CD4-positive, alpha-beta T cell (primary cell): ENCODE measurements at regions not wholly inside any gene's neighbourhood (a gene's known extent, or its start where the extent isn't known, plus 50 kb on each side); places are given as distances from the start of the nearest gene placed in this dataset.

Source experiments
- ATAC-seq: fragments of 200-7000 bp; cut with Tn5 transposase; one replicate; pipeline ENCODE4 v1.10.0; 2022; ENCODE audit warnings: mild to moderate bottlenecking; ENCODE audit not compliant: poor library complexity
- CTCF ChIA-PET: fragments of 350-600 bp; sonication (Branson Sonifier 250); formaldehyde crosslinking; loops from one replicate; lab custom pipeline; 2021; ENCODE audit warnings: antibody characterized with exemption, inconsistent platforms; lab: Charles Lee
- POLR2A ChIA-PET: fragments of 350-600 bp; sonication (Branson Sonifier 250); formaldehyde crosslinking; loops from one replicate; lab custom pipeline; 2021; ENCODE audit warnings: antibody characterized with exemption, inconsistent platforms; lab: Charles Lee
- DNase-seq, 14 experiments: peaks; one replicate each; pipeline ENCODE4 v3.0.0-alpha.2; 2013 to 2020; ENCODE audit warnings: mixed read lengths in 2 of 14
- H3K27ac ChIP-seq, 2 donors: one replicate each; pipeline versions ENCODE4 v1.5.1 to v1.7.0; 2013; ENCODE audit warnings: low read length in 2 of 2, low read depth in 1 of 2, mild to moderate bottlenecking in 1 of 2
- H3K27me3 ChIP-seq, 2 experiments: 1 replicate in 1 of 2; 2 replicates in 1 of 2; pipeline versions ENCODE4 v1.6.1 to v1.7.0; 2013; ENCODE audit warnings: low read length in 2 of 2, control low read depth in 1 of 2, mild to moderate bottlenecking in 1 of 2, moderate library complexity in 1 of 2; ENCODE audit not compliant: insufficient read depth in 2 of 2, control insufficient read depth in 1 of 2
- H3K36me3 ChIP-seq: one replicate; pipeline ENCODE4 v1.6.1; 2013; ENCODE audit warnings: low read length, control low read depth; ENCODE audit not compliant: insufficient read depth
- H3K4me1 ChIP-seq: one replicate; pipeline ENCODE4 v1.6.1; 2013; ENCODE audit warnings: low read length, control low read depth; ENCODE audit not compliant: insufficient read depth
- H3K4me3 ChIP-seq: one replicate; pipeline ENCODE4 v1.5.1; 2013; ENCODE audit warnings: mild to moderate bottlenecking, low read length, moderate library complexity
- H3K9me3 ChIP-seq, 2 experiments: 1 replicate in 1 of 2; 2 replicates in 1 of 2; pipeline versions ENCODE4 v1.6.1 to v1.7.0; 2013; ENCODE audit warnings: low read length in 2 of 2, mild to moderate bottlenecking in 2 of 2, control low read depth in 1 of 2, moderate library complexity in 1 of 2; ENCODE audit not compliant: control insufficient read depth in 1 of 2, insufficient read depth in 1 of 2
- H3K27ac Mint-ChIP-seq: one replicate; pipeline ENCODE4 v1.8.0; 2020; ENCODE audit warnings: mixed read lengths
- H3K27me3 Mint-ChIP-seq: one replicate; pipeline ENCODE4 v1.8.0; 2021; ENCODE audit warnings: mixed read lengths
- H3K36me3 Mint-ChIP-seq: one replicate; pipeline ENCODE4 v1.8.0; 2021; ENCODE audit warnings: low read depth, mixed read lengths
- H3K4me1 Mint-ChIP-seq: one replicate; pipeline ENCODE4 v1.8.0; 2021; ENCODE audit warnings: low read depth, mixed read lengths
- H3K4me3 Mint-ChIP-seq: one replicate; pipeline ENCODE4 v1.8.0; 2020; ENCODE audit warnings: mild to moderate bottlenecking, mixed read lengths
- H3K9me3 Mint-ChIP-seq: one replicate; pipeline ENCODE4 v1.8.0; 2020; ENCODE audit warnings: mixed read lengths
- CTCF ChIP-seq: fragments of 200-600 bp; IDR thresholded peaks from one replicate; pipeline ENCODE4 v1.8.0; 2022; ENCODE audit warnings: antibody characterized with exemption, mild to moderate bottlenecking
- intact Hi-C, 2 experiments: fragments of 100-400 bp; cut with DNase I in 1 of 2; cut with micrococcal nuclease in 1 of 2; formaldehyde crosslinking; loops; one replicate each; pipeline versions ENCODE4 v1.15.1 to v1.9.0; 2023 to 2025; cut with DNase I, micrococcal nuclease

- Histone ChIP-seq H3K4me3 (no peak overlapping the region), H3K9me3 (peaks cover 0 to 3% of the 10 kb centered on the region in 2 experiments), H3K27me3 (no peaks in the 10 kb centered on the region), H3K27ac (no peak overlapping the region), H3K4me1 (no peaks in the 10 kb centered on the region), H3K36me3 (no peaks in the 10 kb centered on the region)
- Mint-ChIP-seq H3K36me3 (no peaks in the 10 kb centered on the region), H3K27me3 (no peaks in the 10 kb centered on the region), H3K4me3 (no peak overlapping the region), H3K9me3 (peaks cover 5% of the 10 kb centered on the region), H3K27ac (no peak overlapping the region), H3K4me1 (no peaks in the 10 kb centered on the region)
- ATAC-seq (no peak), DNase-seq (no peak)
- ChIA-PET POLR2A (no interaction called here), CTCF (no interaction called here)
- TF ChIP-seq CTCF, result no peak
- intact Hi-C loops, result no loop called here
Measured at GRCh38 chr4:137664416-137664815, 132.1 kb upstream of the PCDH18 start.

- H3K4me3 ChIP-seq, result no peak overlapping the region
- no peaks in the 10 kb centered on the region for H3K27me3 Mint-ChIP-seq
- no peak for TF ChIP-seq CTCF
- ATAC-seq (no peak), DNase-seq (no peak)
- no peaks in the 10 kb centered on the region for H3K36me3 ChIP-seq
- H3K36me3 Mint-ChIP-seq, result no peaks in the 10 kb centered on the region
- ChIA-PET POLR2A (no interaction called here), CTCF (no interaction called here)
- H3K27ac Mint-ChIP-seq, result no peak overlapping the region
- H3K27ac ChIP-seq, result no peak overlapping the region
- H3K9me3 ChIP-seq, result peaks cover 0 to 3% of the 10 kb centered on the region in 2 experiments
- H3K9me3 Mint-ChIP-seq, result peaks cover 5% of the 10 kb centered on the region
- no peaks in the 10 kb centered on the region for H3K4me1 ChIP-seq
- H3K4me3 Mint-ChIP-seq, result no peak overlapping the region
- H3K27me3 ChIP-seq, result no peaks in the 10 kb centered on the region
- H3K4me1 Mint-ChIP-seq, result no peaks in the 10 kb centered on the region
- intact Hi-C loops, result no loop called here
Measured at GRCh38 chr4:137664046-137664387, 131.7 kb upstream of the PCDH18 start.

- intact Hi-C loops, result no loop called here
- POLR2A ChIA-PET, result no interaction called here
- Histone ChIP-seq H3K27ac (no peak overlapping the region), H3K4me1 (no peaks in the 10 kb centered on the region), H3K4me3 (no peak overlapping the region), H3K27me3 (no peaks in the 10 kb centered on the region), H3K36me3 (no peaks in the 10 kb centered on the region), H3K9me3 (peaks cover 0 to 8% of the 10 kb centered on the region in 2 experiments)
- Mint-ChIP-seq H3K4me3 (no peak overlapping the region), H3K4me1 (no peaks in the 10 kb centered on the region), H3K27me3 (no peaks in the 10 kb centered on the region), H3K36me3 (no peaks in the 10 kb centered on the region), H3K9me3 (peaks cover 5% of the 10 kb centered on the region), H3K27ac (no peak overlapping the region)
- TF ChIP-seq CTCF, result no peak
- CTCF ChIA-PET, result no interaction called here
- DNase-seq (no peak), ATAC-seq (no peak)
Measured at GRCh38 chr4:137663251-137664045, 131.2 kb upstream of the PCDH18 start.
